ENCODE measurements at regions not wholly inside any gene's neighbourhood (a gene's known extent, or its start where the extent isn't known, plus 50 kb on each side); places are given as distances from the start of the nearest gene placed in this dataset.

- CTCF ChIA-PET, result no interaction called here
- Histone ChIP-seq H3K9me3 (ENCODE audit: low read depth, low read length, poor library complexity, severe bottlenecking) (no peaks in the 10 kb centered on the region), H3K27ac (ENCODE audit: low read depth, low read length, poor library complexity, severe bottlenecking) (no peak overlapping the region), H3K4me1 (ENCODE audit: insufficient read depth, low read length, poor library complexity, severe bottlenecking) (no peaks in the 10 kb centered on the region), H3K4me3 (ENCODE audit: low read depth, low read length, poor library complexity, severe bottlenecking) (no peak overlapping the region), H3K36me3 (ENCODE audit: insufficient read depth, low read length, poor library complexity, severe bottlenecking) (no peaks in the 10 kb centered on the region), H3K27me3 (replicated peaks; ENCODE audit: insufficient read depth, low read depth, low read length, poor library complexity) (no peaks in the 10 kb centered on the region)
- TF ChIP-seq CTCF (conservative IDR thresholded peaks at IDR 0.05; ENCODE audit: low read depth, low read length), result no peak
- TF ChIP-seq EZH2 (IDR thresholded peaks at IDR 0.05; ENCODE audit: borderline replicate concordance, low read depth, low read length, poor library complexity, severe bottlenecking), result no peak
- DNase-seq (ENCODE audit: low spot score), result no peak
- intact Hi-C loops (cut with micrococcal nuclease; ENCODE audit: unreplicated experiment), result no loop called here
- no TSS peak for BruUV-seq (replicated peaks)
- POLR2A ChIA-PET (ENCODE audit: low non-redundant PET), result no interaction called here
Measured at GRCh38 chr12:63052696-63053095, 98.3 kb downstream of the AVPR1A start.

GRCh38 chr12:63047146-63047545 is 103.9 kb downstream of the AVPR1A start:
- ChIA-PET CTCF (no interaction called here), POLR2A (ENCODE audit: low non-redundant PET) (no interaction called here)
- no TSS peak for BruUV-seq (replicated peaks)
- no peak for DNase-seq (ENCODE audit: low spot score)
- Histone ChIP-seq H3K4me1 (ENCODE audit: insufficient read depth, low read length, poor library complexity, severe bottlenecking) (no peaks in the 10 kb centered on the region), H3K36me3 (ENCODE audit: insufficient read depth, low read length, poor library complexity, severe bottlenecking) (no peaks in the 10 kb centered on the region), H3K27ac (ENCODE audit: low read depth, low read length, poor library complexity, severe bottlenecking) (no peak overlapping the region), H3K9me3 (ENCODE audit: low read depth, low read length, poor library complexity, severe bottlenecking) (no peaks in the 10 kb centered on the region), H3K4me3 (ENCODE audit: low read depth, low read length, poor library complexity, severe bottlenecking) (no peak overlapping the region), H3K27me3 (replicated peaks; ENCODE audit: insufficient read depth, low read depth, low read length, poor library complexity) (peaks cover 3% of the 10 kb centered on the region)
- intact Hi-C loops (cut with micrococcal nuclease; ENCODE audit: unreplicated experiment), result no loop called here
- TF ChIP-seq CTCF (conservative IDR thresholded peaks at IDR 0.05; ENCODE audit: low read depth, low read length) (no peak), EZH2 (IDR thresholded peaks at IDR 0.05; ENCODE audit: borderline replicate concordance, low read depth, low read length, poor library complexity, severe bottlenecking) (no peak)

GRCh38 chr12:63045020-63045860 is 105.8 kb downstream of the AVPR1A start:
- POLR2A ChIA-PET (ENCODE audit: low non-redundant PET), result no interaction called here

More at GRCh38 chr12:63045020-63045860, 105.8 kb downstream of the AVPR1A start:
- DNase-seq (ENCODE audit: low spot score), result no peak
- Histone ChIP-seq H3K27ac (ENCODE audit: low read depth, low read length, poor library complexity, severe bottlenecking) (no peak overlapping the region), H3K4me1 (ENCODE audit: insufficient read depth, low read length, poor library complexity, severe bottlenecking) (no peaks in the 10 kb centered on the region), H3K4me3 (ENCODE audit: low read depth, low read length, poor library complexity, severe bottlenecking) (no peak overlapping the region), H3K27me3 (replicated peaks; ENCODE audit: insufficient read depth, low read depth, low read length, poor library complexity) (peaks cover 3% of the 10 kb centered on the region), H3K9me3 (ENCODE audit: low read depth, low read length, poor library complexity, severe bottlenecking) (no peaks in the 10 kb centered on the region), H3K36me3 (ENCODE audit: insufficient read depth, low read length, poor library complexity, severe bottlenecking) (no peaks in the 10 kb centered on the region)
- intact Hi-C loops (cut with micrococcal nuclease; ENCODE audit: unreplicated experiment), result no loop called here
- TF ChIP-seq EZH2 (IDR thresholded peaks at IDR 0.05; ENCODE audit: borderline replicate concordance, low read depth, low read length, poor library complexity, severe bottlenecking) (no peak), CTCF (conservative IDR thresholded peaks at IDR 0.05; ENCODE audit: low read depth, low read length) (no peak)
- CTCF ChIA-PET, result no interaction called here
- BruUV-seq (replicated peaks), result no TSS peak
